Kidney (tissue), 13 donors: ENCODE measurements at regions not wholly inside any gene's neighbourhood (a gene's known extent, or its start where the extent isn't known, plus 50 kb on each side); places are given as distances from the start of the nearest gene placed in this dataset.

ENCODE experiments used
- DNase-seq, 5 donors: peaks; one replicate each; pipeline ENCODE4 v3.0.0-alpha.2; 2013 to 2020
- FAIRE-seq: peaks from 2 replicates; lab custom pipeline; 2012; peaks lifted over from hg19 to GRCh38; lab: Jason Lieb, UNC
- H3K27ac ChIP-seq, 2 donors: one replicate each; pipeline ENCODE4 v1.7.0; 2013; ENCODE audit warnings: low read depth in 2 of 2, low read length in 2 of 2, inconsistent platforms in 1 of 2
- H3K27me3 ChIP-seq: one replicate; pipeline ENCODE4 v1.7.1; 2013; ENCODE audit warnings: low read length, inconsistent platforms; ENCODE audit not compliant: control insufficient read depth, insufficient read depth
- H3K36me3 ChIP-seq, 3 donors: one replicate each; pipeline versions ENCODE4 v1.7.0 to v1.7.1; 2013; ENCODE audit warnings: low read length in 3 of 3, control low read depth in 1 of 3, inconsistent platforms in 1 of 3; ENCODE audit not compliant: insufficient read depth in 3 of 3, control insufficient read depth in 2 of 3
- H3K4me1 ChIP-seq, 3 donors: one replicate each; pipeline versions ENCODE4 v1.7.0 to v1.7.1; 2013; ENCODE audit warnings: low read length in 3 of 3, inconsistent platforms in 1 of 3, low read depth in 1 of 3; ENCODE audit not compliant: control insufficient read depth in 2 of 3, insufficient read depth in 2 of 3
- H3K4me3 ChIP-seq, 3 donors: one replicate each; pipeline versions ENCODE4 v1.7.0 to v1.8.1; 2013; ENCODE audit warnings: low read length in 3 of 3, control low read depth in 1 of 3, inconsistent platforms in 1 of 3
- H3K9ac ChIP-seq, 3 donors: one replicate each; pipeline versions ENCODE4 v1.7.0 to v1.7.1; 2013; ENCODE audit warnings: low read length in 3 of 3, control low read depth in 1 of 3, inconsistent platforms in 1 of 3
- H3K9me3 ChIP-seq, 3 donors: one replicate each; pipeline versions ENCODE4 v1.7.0 to v1.7.1; 2013; ENCODE audit warnings: low read length in 3 of 3, control low read depth in 1 of 3, inconsistent platforms in 1 of 3; ENCODE audit not compliant: control insufficient read depth in 2 of 3, insufficient read depth in 1 of 3
- CTCF ChIP-seq: IDR thresholded peaks from 3 replicates; pipeline ENCODE4 v1.5.1; 2012; ENCODE audit warnings: mild to moderate bottlenecking, moderate library complexity, borderline replicate concordance; ENCODE audit not compliant: insufficient read depth; ENCODE audit errors: extremely low read depth
- intact Hi-C: fragments of 100-400 bp; cut with DNase I; formaldehyde crosslinking; loops from one replicate; pipeline ENCODE4 v1.11.1; 2022
- donor health status: control.
- donor health status: control.
- donor health status: control.
- donor health status: control.
- donor health status: control.
- donor health status: DM: yes; HTN: yes; CAD: no.
- donor health status: Normal renal cell carcinoma (clear cell type).

- Histone ChIP-seq H3K4me1 (peaks cover 0 to 6% (median 0%) of the 10 kb centered on the region in 3 donors), H3K9ac (no peak overlapping the region), H3K36me3 (no peaks in the 10 kb centered on the region), H3K4me3 (no peak overlapping the region), H3K27ac (no peak overlapping the region), H3K27me3 (no peaks in the 10 kb centered on the region), H3K9me3 (no peaks in the 10 kb centered on the region)
- FAIRE-seq = no peak
- intact Hi-C loops = no loop called here
- DNase-seq = no peak
- TF ChIP-seq CTCF = no peak
These were observed 842.8 kb downstream of the SI start for GRCh38 chr3:164235289-164236028.

GRCh38 chr3:164233951-164234350, 844.3 kb downstream of the SI start:
- TF ChIP-seq CTCF = no peak
- Histone ChIP-seq H3K4me3 (no peak overlapping the region), H3K9me3 (no peaks in the 10 kb centered on the region), H3K27ac (no peak overlapping the region), H3K4me1 (peaks cover 0 to 6% (median 0%) of the 10 kb centered on the region in 3 donors), H3K27me3 (no peaks in the 10 kb centered on the region), H3K36me3 (no peaks in the 10 kb centered on the region), H3K9ac (no peak overlapping the region)
- DNase-seq (peak in 2 of 5 donors; percentile 26 to 31), FAIRE-seq (peak; percentile 21)
- intact Hi-C loops = no loop called here

- Histone ChIP-seq H3K9ac (no peak overlapping the region), H3K27ac (no peak overlapping the region), H3K27me3 (no peaks in the 10 kb centered on the region), H3K4me3 (no peak overlapping the region), H3K4me1 (peaks cover 0 to 6% (median 0%) of the 10 kb centered on the region in 3 donors), H3K9me3 (no peaks in the 10 kb centered on the region), H3K36me3 (no peaks in the 10 kb centered on the region)
- no peak for DNase-seq
- intact Hi-C loops = no loop called here
- FAIRE-seq = no peak
- TF ChIP-seq CTCF = no peak
These were observed 846.6 kb downstream of the SI start for GRCh38 chr3:164231718-164232117.
